22Rv1 (cell line): ENCODE measurements at regions not wholly inside any gene's neighbourhood (a gene's known extent, or its start where the extent isn't known, plus 50 kb on each side); places are given as distances from the start of the nearest gene placed in this dataset.

Experiments used
- H3K27ac ChIP-seq: fragments of 450-650 bp; 2 replicates; pipeline ENCODE4 v1.5.1; 2017
- ZFX ChIP-seq: fragments of 450-650 bp; IDR thresholded peaks from 2 replicates; pipeline ENCODE4 v1.6.1; 2017; ENCODE audit warnings: antibody characterized with exemption, borderline replicate concordance
- TF ChIP-seq, protein P1 (sequence below): fragments of 450-650 bp; IDR thresholded peaks from 2 replicates; pipeline ENCODE4 v1.5.1; 2017; ENCODE audit warnings: mild to moderate bottlenecking

DNA sequence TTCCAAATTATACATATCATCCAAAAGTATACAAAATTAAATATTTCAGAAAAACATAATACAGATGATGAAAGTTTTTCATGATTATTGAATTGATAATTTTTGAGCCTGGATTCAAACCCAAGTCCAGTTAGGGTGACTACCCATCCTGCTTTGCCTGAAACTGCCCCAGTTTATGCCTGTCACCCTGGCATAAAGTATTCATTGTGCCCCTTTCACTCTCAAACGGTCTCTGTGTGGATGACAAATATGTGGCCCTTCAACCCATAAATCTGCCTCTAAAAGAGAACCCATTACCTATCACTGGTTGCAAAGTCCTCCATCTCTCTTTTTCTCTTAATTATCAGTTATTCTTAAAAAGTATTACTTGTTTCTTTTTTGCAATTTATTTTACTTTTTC lies 553.7 kb upstream of the JARID2 start:
- no peak overlapping the region for H3K27ac ChIP-seq
- TF ChIP-seq ZFX = no peak
- TF ChIP-seq, protein P1, sequence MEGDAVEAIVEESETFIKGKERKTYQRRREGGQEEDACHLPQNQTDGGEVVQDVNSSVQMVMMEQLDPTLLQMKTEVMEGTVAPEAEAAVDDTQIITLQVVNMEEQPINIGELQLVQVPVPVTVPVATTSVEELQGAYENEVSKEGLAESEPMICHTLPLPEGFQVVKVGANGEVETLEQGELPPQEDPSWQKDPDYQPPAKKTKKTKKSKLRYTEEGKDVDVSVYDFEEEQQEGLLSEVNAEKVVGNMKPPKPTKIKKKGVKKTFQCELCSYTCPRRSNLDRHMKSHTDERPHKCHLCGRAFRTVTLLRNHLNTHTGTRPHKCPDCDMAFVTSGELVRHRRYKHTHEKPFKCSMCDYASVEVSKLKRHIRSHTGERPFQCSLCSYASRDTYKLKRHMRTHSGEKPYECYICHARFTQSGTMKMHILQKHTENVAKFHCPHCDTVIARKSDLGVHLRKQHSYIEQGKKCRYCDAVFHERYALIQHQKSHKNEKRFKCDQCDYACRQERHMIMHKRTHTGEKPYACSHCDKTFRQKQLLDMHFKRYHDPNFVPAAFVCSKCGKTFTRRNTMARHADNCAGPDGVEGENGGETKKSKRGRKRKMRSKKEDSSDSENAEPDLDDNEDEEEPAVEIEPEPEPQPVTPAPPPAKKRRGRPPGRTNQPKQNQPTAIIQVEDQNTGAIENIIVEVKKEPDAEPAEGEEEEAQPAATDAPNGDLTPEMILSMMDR = no peak

DNA sequence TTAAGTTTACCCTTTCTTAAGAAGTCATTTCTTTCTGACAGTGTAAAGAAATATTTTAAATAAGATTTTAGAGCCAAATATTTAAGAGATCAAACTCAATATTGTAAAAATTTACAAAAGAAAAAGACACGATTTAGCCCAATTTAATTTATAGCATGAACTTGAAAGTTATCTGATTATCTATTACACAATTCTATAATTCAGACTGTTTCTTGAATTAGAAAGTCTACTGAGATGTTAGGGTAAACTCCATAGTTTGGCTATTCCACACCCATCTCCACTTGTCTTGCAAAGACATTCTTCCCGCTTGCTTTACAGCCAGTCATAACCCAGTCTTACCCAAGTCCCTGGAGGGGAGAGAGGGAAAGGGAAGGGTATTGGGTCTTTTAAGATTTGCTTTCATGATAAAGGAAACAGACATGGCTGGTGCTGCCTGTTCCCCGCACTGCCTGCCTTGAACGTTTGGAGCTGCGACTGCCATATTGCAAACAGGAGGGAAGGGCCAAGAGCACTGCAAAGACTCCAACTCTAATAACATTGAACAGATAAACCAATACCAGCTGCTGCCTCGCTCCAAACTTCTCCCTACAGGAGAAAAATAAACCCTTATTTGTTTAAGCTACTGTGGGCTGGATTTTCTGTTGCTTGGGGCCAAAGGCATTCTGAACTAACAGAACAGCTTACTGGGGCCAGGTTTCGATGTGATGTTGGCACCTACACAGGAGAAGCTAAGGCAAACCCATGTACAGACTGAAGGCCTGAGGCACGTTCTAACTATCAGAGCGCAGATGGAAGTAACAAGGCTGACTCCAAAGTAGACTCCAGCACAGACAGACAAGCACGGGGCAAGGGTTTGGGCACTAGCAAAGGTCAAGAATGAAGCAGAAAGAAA lies 552.3 kb upstream of the JARID2 start:
- no peak for TF ChIP-seq ZFX
- H3K27ac ChIP-seq = no peak overlapping the region

DNA sequence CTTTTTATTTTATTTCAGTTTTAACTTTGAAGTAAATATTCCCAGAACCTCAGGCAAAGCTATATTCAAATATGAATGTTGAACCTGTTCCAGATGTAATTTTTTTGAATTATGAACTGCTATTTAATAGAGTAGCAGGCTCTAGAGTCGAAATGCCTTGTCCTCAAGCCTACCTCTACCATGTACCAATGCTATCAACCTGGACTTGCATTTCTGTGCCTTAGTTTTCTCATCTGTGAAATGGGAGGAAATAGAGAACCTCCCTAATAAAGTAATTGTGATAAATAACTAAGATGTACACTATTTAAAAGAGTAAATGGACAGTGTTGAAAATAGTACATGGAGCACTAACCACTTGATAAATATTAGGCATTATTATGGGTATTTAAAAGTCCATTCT lies 551.6 kb upstream of the JARID2 start:
- no peak overlapping the region for H3K27ac ChIP-seq
- TF ChIP-seq, protein P1 = no peak
- no peak for TF ChIP-seq ZFX

DNA sequence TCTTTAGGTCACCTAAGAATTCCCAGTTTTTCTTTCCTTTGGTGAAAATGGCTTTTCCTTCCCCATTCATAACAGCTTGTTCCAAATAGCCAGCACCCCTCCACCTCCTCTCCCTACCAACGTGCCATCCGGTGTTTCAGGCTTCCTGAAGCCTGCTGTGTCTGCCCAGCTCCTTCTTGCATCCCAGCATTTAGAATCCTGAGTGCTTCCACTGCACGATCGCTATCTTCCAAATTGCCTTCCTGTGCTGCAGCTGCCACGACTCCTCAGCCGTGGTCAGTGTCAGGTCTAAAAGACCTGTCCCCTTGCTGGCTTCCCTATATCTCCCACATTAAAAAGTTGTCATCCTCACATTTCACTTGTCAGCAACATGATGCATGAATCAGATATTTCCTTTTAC lies 550.3 kb upstream of the JARID2 start:
- TF ChIP-seq ZFX = no peak
- TF ChIP-seq, protein P1 = no peak
- no peak overlapping the region for H3K27ac ChIP-seq

DNA sequence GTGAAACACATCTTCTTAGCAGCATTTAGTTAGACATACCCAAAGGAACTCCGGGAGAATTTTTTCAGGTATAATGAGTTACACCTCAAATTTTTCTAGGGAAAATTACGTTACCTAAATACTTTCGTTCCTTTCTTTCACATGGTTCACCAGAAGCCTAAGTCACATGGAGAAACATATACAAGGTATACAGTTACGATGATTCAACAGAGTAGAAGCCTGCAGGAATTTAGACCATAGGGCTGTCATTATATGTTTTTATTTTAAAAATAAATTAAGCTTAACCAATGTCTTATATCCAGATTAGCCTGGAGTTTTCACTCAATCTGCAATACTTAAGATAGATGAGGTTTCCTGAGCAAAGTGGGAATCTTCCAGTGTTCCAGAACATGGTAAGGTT lies 549.5 kb upstream of the JARID2 start:
- no peak overlapping the region for H3K27ac ChIP-seq
- TF ChIP-seq ZFX = no peak
- TF ChIP-seq, protein P1 = no peak

DNA sequence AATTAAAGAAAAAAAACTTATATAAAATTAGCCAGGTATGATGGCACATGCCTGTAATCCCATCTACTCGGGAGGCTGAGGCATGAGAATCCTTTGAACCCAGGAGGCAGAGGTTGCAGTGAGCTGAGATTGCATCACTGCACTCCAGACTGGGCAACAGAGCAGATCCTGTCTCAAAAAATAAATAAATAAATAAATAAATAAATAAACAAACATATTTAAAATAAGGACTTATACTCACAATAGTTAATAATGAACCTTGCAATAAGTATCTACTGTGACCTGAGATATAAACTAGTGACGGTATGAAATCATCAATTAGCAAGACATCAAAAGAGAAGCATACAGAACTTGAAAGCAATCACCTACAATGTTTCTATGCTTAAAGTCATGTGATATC lies 548.4 kb upstream of the JARID2 start:
- no peak overlapping the region for H3K27ac ChIP-seq
- no peak for TF ChIP-seq ZFX
- TF ChIP-seq, protein P1 = no peak

DNA sequence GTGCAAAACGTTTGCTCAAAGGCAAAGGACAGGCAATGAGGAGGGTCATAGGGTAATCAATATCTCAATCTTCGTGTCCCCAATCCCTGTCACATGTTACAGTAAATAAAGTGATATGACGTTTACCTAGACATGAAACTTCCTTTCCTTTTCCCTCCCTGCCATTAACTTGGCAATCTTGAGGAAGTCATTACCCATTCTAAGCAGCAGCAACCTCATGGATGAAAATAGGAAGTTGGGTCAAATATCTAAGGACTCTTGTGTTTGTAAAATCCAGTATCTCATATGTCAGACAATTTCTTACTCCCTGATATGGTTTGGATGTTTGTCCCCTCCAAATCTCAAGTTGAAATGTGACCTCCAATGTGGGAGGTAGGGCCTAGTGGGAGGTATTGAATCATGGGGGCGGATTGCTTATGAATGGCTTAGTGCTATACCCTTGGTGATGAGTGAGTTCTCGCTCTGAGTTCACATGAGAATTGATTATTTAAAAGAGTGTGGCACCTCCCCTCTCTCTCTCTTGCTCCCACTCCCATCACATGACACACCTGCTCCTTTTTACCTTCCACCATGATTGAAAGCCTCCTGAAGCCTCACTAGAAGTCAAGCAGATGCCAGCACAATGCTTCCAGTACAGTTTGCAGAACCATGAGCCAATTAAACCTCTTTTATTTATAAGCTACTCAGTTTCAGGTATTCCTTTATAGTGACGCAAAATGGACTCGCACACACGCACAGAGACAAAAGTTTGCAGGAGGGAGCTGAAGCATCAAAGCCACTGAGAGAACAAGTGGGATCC lies 545.9 kb upstream of the JARID2 start:
- H3K27ac ChIP-seq = no peak overlapping the region
- no peak for TF ChIP-seq ZFX
- TF ChIP-seq, protein P1 = no peak
